ENCODE measurements at regions not wholly inside any gene's neighbourhood (a gene's known extent, or its start where the extent isn't known, plus 50 kb on each side); places are given as distances from the start of the nearest gene placed in this dataset.
"Not testable (repeated sequence)": the region's sequence is repeated elsewhere in the genome, so short reads cannot be mapped to it uniquely, and the experiment has no call there.

DNA sequence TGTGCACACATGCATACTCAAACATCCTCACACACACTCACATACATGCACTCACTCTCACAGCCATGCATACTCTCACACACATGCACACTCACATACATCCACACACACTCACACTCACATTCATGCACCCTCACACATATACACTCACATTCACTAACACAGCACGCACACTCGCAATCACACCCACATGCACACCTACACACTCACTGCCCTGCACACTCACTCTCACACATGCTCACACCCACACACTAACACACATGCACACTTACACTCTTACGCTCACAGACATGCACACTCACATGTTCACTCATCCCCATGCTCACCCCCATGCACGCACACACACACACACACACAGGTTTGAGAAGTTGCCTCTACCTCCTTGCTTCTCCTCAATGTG is 63.2 kb upstream of the SFSWAP start:
- no peak overlapping the region for H3K4me3 ChIP-seq (ENCODE audit: low read depth, low read length)
- TF ChIP-seq, protein P1, sequence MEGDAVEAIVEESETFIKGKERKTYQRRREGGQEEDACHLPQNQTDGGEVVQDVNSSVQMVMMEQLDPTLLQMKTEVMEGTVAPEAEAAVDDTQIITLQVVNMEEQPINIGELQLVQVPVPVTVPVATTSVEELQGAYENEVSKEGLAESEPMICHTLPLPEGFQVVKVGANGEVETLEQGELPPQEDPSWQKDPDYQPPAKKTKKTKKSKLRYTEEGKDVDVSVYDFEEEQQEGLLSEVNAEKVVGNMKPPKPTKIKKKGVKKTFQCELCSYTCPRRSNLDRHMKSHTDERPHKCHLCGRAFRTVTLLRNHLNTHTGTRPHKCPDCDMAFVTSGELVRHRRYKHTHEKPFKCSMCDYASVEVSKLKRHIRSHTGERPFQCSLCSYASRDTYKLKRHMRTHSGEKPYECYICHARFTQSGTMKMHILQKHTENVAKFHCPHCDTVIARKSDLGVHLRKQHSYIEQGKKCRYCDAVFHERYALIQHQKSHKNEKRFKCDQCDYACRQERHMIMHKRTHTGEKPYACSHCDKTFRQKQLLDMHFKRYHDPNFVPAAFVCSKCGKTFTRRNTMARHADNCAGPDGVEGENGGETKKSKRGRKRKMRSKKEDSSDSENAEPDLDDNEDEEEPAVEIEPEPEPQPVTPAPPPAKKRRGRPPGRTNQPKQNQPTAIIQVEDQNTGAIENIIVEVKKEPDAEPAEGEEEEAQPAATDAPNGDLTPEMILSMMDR (IDR thresholded peaks at IDR 0.05; ENCODE audit: low read depth, low read length) = no peak
- no peaks in the 10 kb centered on the region for H3K4me1 ChIP-seq
- no peaks in the 10 kb centered on the region for H3K36me3 ChIP-seq
- no peak for DNase-seq
- no peaks in the 10 kb centered on the region for H3K27me3 ChIP-seq
- H3K9me3 ChIP-seq = no peaks in the 10 kb centered on the region

DNA sequence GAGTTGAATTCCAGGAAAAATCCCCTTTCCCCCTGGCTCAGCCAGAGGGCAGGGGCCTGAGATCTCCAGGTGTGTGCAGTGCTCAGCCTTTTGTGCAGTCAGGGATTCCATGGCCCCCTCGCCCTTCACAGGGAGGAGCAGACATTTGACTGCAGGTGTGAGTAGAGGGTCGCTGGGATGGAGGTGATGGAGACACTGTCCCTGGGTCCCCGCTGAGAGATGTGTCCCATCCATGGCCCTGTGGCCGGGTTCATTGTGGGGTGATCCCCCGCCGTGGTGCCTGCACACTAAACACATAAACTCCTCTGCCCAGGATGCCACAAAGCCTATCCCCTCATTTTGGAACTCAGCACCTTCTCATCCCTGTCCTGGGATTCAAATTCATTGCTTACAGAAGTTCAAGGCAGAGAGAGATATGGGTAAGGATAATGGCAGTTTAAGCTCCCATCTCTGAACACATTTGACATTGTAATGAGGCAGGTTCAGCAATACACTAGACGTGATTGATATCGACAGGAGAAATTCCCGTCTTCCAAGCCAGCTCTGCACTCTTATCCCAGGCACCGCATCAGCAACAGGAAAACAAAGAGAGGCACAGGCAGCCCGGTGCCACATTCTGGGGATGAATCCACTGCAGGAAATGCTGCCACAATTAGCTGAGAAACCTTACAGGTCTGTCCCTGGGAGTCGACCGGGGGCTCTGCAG is 55.3 kb upstream of the SFSWAP start:
- DNase-seq; H3K9me3 ChIP-seq; H3K27me3 ChIP-seq; H3K4me3 ChIP-seq (ENCODE audit: low read depth, low read length); H3K4me1 ChIP-seq; H3K36me3 ChIP-seq: not testable (repeated sequence)

DNA sequence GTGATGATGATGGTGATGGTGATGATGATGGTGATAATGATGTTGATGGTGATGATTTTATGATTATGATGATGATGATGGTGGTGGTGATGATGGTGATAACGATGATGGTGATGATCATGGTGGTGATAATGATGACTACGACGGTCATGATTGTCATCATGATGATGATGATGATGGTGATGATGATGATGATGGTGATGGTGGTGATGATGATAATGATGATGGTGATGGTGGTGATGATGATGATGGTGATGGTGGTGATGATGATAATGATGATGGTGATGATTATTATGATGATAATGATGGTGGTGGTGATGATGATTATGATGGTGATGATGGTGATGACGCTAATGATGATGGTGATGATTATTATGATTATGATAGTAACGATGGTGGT is 54.1 kb upstream of the SFSWAP start:
- not testable (repeated sequence) for H3K4me1 ChIP-seq; H3K9me3 ChIP-seq; DNase-seq; H3K27me3 ChIP-seq; H3K36me3 ChIP-seq; H3K4me3 ChIP-seq (ENCODE audit: low read depth, low read length)

DNA sequence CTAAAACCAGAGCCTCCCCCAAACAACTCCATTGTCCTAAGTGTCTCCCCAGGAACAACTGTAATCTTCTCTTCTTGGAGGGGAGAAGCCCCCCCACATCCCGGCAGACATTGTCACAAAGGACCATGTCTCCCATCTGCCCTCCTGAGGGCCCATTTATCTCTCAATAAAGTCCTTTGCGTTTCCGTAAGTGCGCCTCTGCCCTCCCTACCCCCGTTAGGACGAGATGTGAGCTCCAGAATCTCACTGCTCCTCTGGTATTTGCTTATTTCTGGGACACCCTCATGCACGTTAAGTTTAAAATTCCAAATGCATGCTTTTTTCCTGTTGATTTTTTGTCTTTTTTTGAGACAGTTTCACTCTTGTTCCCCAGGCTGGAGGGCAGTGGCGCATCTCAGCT is 52.3 kb upstream of the SFSWAP start:
- H3K4me3 ChIP-seq (ENCODE audit: low read depth, low read length); H3K4me1 ChIP-seq; H3K36me3 ChIP-seq; H3K9me3 ChIP-seq; H3K27me3 ChIP-seq; DNase-seq: not testable (repeated sequence)

DNA sequence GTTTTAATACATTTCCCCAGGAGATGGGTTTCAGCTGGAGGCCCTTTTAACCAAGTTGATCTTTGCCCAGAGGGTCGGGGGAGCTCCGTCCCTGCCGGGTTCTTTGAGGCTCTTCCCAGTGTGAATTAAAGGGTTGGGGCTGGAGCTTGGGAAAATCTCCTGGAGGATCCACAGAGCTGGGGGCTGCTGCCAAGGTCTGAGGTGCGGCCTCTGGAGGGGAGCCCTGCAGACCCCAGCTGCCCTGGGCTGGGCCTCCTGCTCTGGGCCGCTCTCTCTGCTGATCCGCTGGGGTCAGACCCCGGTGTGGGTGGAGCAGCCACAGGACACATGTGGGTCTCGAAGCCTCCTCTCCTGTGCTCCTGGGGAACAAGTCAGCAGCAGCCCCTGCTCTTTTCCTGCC is 51.4 kb upstream of the SFSWAP start:
- not testable (repeated sequence) for H3K9me3 ChIP-seq, H3K36me3 ChIP-seq

DNA sequence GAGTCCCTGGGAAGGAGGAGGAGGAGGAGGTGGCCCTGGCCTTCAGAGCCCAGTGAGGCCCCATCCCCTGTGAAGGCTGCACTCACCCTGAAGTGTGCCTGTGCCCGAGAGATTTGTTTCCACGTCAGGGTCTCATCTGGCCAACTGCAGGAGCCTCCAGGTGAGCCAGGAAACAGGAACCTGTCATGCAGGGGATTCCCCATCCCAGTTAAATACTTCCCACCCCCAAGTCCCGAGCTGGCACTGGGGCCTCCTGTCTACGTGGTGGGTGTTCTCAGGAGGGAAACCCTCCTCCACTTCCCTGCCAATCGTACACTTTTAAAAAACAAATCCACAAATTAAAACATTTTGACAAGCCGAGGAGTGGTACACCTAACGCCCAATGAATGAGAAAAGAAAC is 50.9 kb upstream of the SFSWAP start:
- not testable (repeated sequence) for DNase-seq; H3K9me3 ChIP-seq; H3K4me3 ChIP-seq (ENCODE audit: low read depth, low read length); H3K36me3 ChIP-seq; H3K4me1 ChIP-seq; H3K27me3 ChIP-seq

More for the DNA sequence above, 51.4 kb upstream of the SFSWAP start:
- not testable (repeated sequence) for H3K4me3 ChIP-seq (ENCODE audit: low read depth, low read length); H3K27me3 ChIP-seq; DNase-seq; H3K4me1 ChIP-seq

DNA sequence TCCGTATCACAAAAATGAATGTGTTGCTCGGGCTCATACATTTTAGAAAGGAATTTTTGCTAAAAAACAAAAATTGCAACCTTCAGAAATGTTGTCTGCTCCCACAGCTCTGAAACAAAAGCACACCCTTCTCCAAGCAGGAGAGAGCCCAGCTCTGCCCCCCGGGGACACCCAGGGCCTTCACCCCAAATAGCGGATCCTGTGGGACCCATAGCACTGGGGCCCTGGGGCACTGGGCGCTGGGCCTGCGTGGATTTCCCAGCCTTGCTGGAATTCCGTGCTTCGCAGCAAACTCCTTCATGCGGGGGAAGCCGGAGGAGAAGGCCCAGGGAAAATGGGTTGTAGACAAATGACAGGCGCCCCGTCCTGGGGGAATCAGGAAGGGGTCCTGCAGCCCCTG is 50.5 kb upstream of the SFSWAP start:
- H3K36me3 ChIP-seq; H3K4me1 ChIP-seq; H3K27me3 ChIP-seq; DNase-seq; H3K9me3 ChIP-seq; H3K4me3 ChIP-seq (ENCODE audit: low read depth, low read length): not testable (repeated sequence)

All from BE2C (cell line).